ENCODE measurements at regions not wholly inside any gene's neighbourhood (a gene's known extent, or its start where the extent isn't known, plus 50 kb on each side); places are given as distances from the start of the nearest gene placed in this dataset.

GRCh38 chr12:130086797-130087196 lies 75.5 kb upstream of the FZD10 start:
- intact Hi-C loops (cut with DNase I) = no loop called here
- 31% methylated on average over 8 of the region's 8 CpGs for WGBS
- H3K27me3 ChIP-seq (ENCODE audit: control insufficient read depth, insufficient read depth) = no peaks in the 10 kb centered on the region
- DNase-seq (no peak), ATAC-seq (no peak)
- no peaks in the 10 kb centered on the region for H3K4me1 ChIP-seq (ENCODE audit: control insufficient read depth, insufficient read depth, low read length)
- no peak overlapping the region for H3K27ac ChIP-seq (ENCODE audit: low read length)
- no peak overlapping the region for H3K4me3 ChIP-seq (ENCODE audit: low read length)
- H3K9me3 ChIP-seq (ENCODE audit: control insufficient read depth, low read length) = no peaks in the 10 kb centered on the region

GRCh38 chr12:130087222-130087621 lies 75.0 kb upstream of the FZD10 start:
- 67% methylated on average over 11 of the region's 11 CpGs for whole genome bisulfite sequencing
- Histone ChIP-seq H3K27ac (ENCODE audit: low read length) (no peak overlapping the region), H3K9me3 (ENCODE audit: control insufficient read depth, low read length) (no peaks in the 10 kb centered on the region), H3K27me3 (ENCODE audit: control insufficient read depth, insufficient read depth) (no peaks in the 10 kb centered on the region), H3K4me3 (ENCODE audit: low read length) (no peak overlapping the region), H3K4me1 (ENCODE audit: control insufficient read depth, insufficient read depth, low read length) (no peaks in the 10 kb centered on the region)
- no peak for DNase-seq
- intact Hi-C loops (cut with DNase I) = no loop called here
- no peak for ATAC-seq

- Histone ChIP-seq H3K27me3 (ENCODE audit: control insufficient read depth, insufficient read depth) (no peaks in the 10 kb centered on the region), H3K9me3 (ENCODE audit: control insufficient read depth, low read length) (no peaks in the 10 kb centered on the region), H3K27ac (ENCODE audit: low read length) (no peak overlapping the region), H3K4me3 (ENCODE audit: low read length) (no peak overlapping the region), H3K4me1 (ENCODE audit: control insufficient read depth, insufficient read depth, low read length) (no peaks in the 10 kb centered on the region)
- intact Hi-C loops (cut with DNase I) = no loop called here
- DNase-seq (no peak), ATAC-seq (no peak)
- 66% methylated on average over 11 of the region's 11 CpGs for WGBS
Observed at GRCh38 chr12:130088504-130088903, 73.8 kb upstream of the FZD10 start.

- H3K27me3 ChIP-seq (ENCODE audit: control insufficient read depth, insufficient read depth) = no peaks in the 10 kb centered on the region
- intact Hi-C loops (cut with DNase I) = no loop called here
- ATAC-seq (no peak), DNase-seq (no peak)
- no peaks in the 10 kb centered on the region for H3K9me3 ChIP-seq (ENCODE audit: control insufficient read depth, low read length)
- H3K4me1 ChIP-seq (ENCODE audit: control insufficient read depth, insufficient read depth, low read length) = no peaks in the 10 kb centered on the region
- H3K27ac ChIP-seq (ENCODE audit: low read length) = no peak overlapping the region
- WGBS = 94% methylated on average over 2 of the region's 2 CpGs
- H3K4me3 ChIP-seq (ENCODE audit: low read length) = no peak overlapping the region
Observed at GRCh38 chr12:130090542-130090941, 71.7 kb upstream of the FZD10 start.

GRCh38 chr12:130093380-130093779 lies 68.9 kb upstream of the FZD10 start:
- DNase-seq = no peak
- Histone ChIP-seq H3K9me3 (ENCODE audit: control insufficient read depth, low read length) (no peaks in the 10 kb centered on the region), H3K27ac (ENCODE audit: low read length) (no peak overlapping the region), H3K4me3 (ENCODE audit: low read length) (no peak overlapping the region), H3K27me3 (ENCODE audit: control insufficient read depth, insufficient read depth) (no peaks in the 10 kb centered on the region), H3K4me1 (ENCODE audit: control insufficient read depth, insufficient read depth, low read length) (no peaks in the 10 kb centered on the region)
- no peak for ATAC-seq
- intact Hi-C loops (cut with DNase I) = no loop called here
- 72% methylated on average over 8 of the region's 8 CpGs for WGBS

GRCh38 chr12:130097342-130097741 lies 64.9 kb upstream of the FZD10 start:
- no peaks in the 10 kb centered on the region for H3K4me1 ChIP-seq (ENCODE audit: control insufficient read depth, insufficient read depth, low read length)
- intact Hi-C loops (cut with DNase I) = no loop called here
- H3K27me3 ChIP-seq (ENCODE audit: control insufficient read depth, insufficient read depth) = no peaks in the 10 kb centered on the region
- WGBS = 59% methylated on average over 8 of the region's 8 CpGs
- no peak for DNase-seq
- no peak for ATAC-seq
- H3K9me3 ChIP-seq (ENCODE audit: control insufficient read depth, low read length) = peaks cover 2% of the 10 kb centered on the region
- H3K27ac ChIP-seq (ENCODE audit: low read length) = no peak overlapping the region
- H3K4me3 ChIP-seq (ENCODE audit: low read length) = no peak overlapping the region

- no peak overlapping the region for H3K27ac ChIP-seq (ENCODE audit: low read length)
- DNase-seq (no peak), ATAC-seq (no peak)
- intact Hi-C loops (cut with DNase I) = no loop called here
- no peaks in the 10 kb centered on the region for H3K27me3 ChIP-seq (ENCODE audit: control insufficient read depth, insufficient read depth)
- WGBS = 31% methylated on average over 8 of the region's 8 CpGs
- no peaks in the 10 kb centered on the region for H3K4me1 ChIP-seq (ENCODE audit: control insufficient read depth, insufficient read depth, low read length)
- peaks cover 2% of the 10 kb centered on the region for H3K9me3 ChIP-seq (ENCODE audit: control insufficient read depth, low read length)
- no peak overlapping the region for H3K4me3 ChIP-seq (ENCODE audit: low read length)
Observed at GRCh38 chr12:130097798-130098255, 64.4 kb upstream of the FZD10 start.

- 87% methylated on average over 11 of the region's 11 CpGs for WGBS
- Histone ChIP-seq H3K9me3 (ENCODE audit: control insufficient read depth, low read length) (peaks cover 2% of the 10 kb centered on the region), H3K4me3 (ENCODE audit: low read length) (no peak overlapping the region), H3K4me1 (ENCODE audit: control insufficient read depth, insufficient read depth, low read length) (no peaks in the 10 kb centered on the region), H3K27me3 (ENCODE audit: control insufficient read depth, insufficient read depth) (no peaks in the 10 kb centered on the region), H3K27ac (ENCODE audit: low read length) (no peak overlapping the region)
- intact Hi-C loops (cut with DNase I) = no loop called here
- ATAC-seq = no peak
- DNase-seq = no peak
Observed at GRCh38 chr12:130098301-130099005, 63.8 kb upstream of the FZD10 start.

GRCh38 chr12:130100634-130101362 lies 61.5 kb upstream of the FZD10 start:
- DNase-seq (no peak), ATAC-seq (no peak)
- Histone ChIP-seq H3K27ac (ENCODE audit: low read length) (no peak overlapping the region), H3K4me1 (ENCODE audit: control insufficient read depth, insufficient read depth, low read length) (no peaks in the 10 kb centered on the region), H3K27me3 (ENCODE audit: control insufficient read depth, insufficient read depth) (no peaks in the 10 kb centered on the region), H3K9me3 (ENCODE audit: control insufficient read depth, low read length) (peaks cover 2% of the 10 kb centered on the region), H3K4me3 (ENCODE audit: low read length) (no peak overlapping the region)
- intact Hi-C loops (cut with DNase I) = no loop called here
- 70% methylated on average over 8 of the region's 8 CpGs for WGBS

- H3K27me3 ChIP-seq (ENCODE audit: control insufficient read depth, insufficient read depth) = no peaks in the 10 kb centered on the region
- H3K4me3 ChIP-seq (ENCODE audit: low read length) = no peak overlapping the region
- H3K27ac ChIP-seq (ENCODE audit: low read length) = no peak overlapping the region
- no peak for DNase-seq
- no peak for ATAC-seq
- peaks cover 2% of the 10 kb centered on the region for H3K9me3 ChIP-seq (ENCODE audit: control insufficient read depth, low read length)
- no peaks in the 10 kb centered on the region for H3K4me1 ChIP-seq (ENCODE audit: control insufficient read depth, insufficient read depth, low read length)
- intact Hi-C loops (cut with DNase I) = no loop called here
- WGBS = 40% methylated on average over 7 of the region's 7 CpGs
Observed at GRCh38 chr12:130101370-130101769, 60.9 kb upstream of the FZD10 start.

GRCh38 chr12:130102266-130102665 lies 60.0 kb upstream of the FZD10 start:
- Histone ChIP-seq H3K4me3 (ENCODE audit: low read length) (no peak overlapping the region), H3K9me3 (ENCODE audit: control insufficient read depth, low read length) (peaks cover 2% of the 10 kb centered on the region), H3K4me1 (ENCODE audit: control insufficient read depth, insufficient read depth, low read length) (no peaks in the 10 kb centered on the region), H3K27ac (ENCODE audit: low read length) (no peak overlapping the region), H3K27me3 (ENCODE audit: control insufficient read depth, insufficient read depth) (no peaks in the 10 kb centered on the region)
- DNase-seq = no peak
- intact Hi-C loops (cut with DNase I) = no loop called here
- 80% methylated on average over 3 of the region's 3 CpGs for WGBS
- no peak for ATAC-seq
